ENCODE measurements at regions not wholly inside any gene's neighbourhood (a gene's known extent, or its start where the extent isn't known, plus 50 kb on each side); places are given as distances from the start of the nearest gene placed in this dataset.
"Not testable (repeated sequence)": the region's sequence is repeated elsewhere in the genome, so short reads cannot be mapped to it uniquely, and the experiment has no call there.

DNA sequence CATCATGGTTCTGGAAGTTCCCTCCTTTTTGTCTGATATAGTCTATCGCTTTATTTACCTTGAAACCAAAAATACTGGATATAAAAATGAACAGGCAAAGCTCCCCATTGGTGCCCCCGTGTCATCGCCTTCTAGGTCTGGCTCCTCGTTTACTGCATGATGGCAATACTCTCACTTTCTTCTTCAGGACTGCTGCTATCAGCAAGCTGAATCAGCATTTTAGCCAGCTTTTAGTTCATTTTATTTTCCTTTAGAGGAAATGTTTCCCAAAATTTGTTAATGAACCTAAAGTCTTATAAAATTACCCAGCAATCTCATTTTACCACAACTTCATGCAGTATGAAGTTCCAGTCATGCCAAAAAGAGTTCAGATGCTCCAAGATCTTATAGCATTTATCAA, 80.5 kb downstream of the ZIC3 start:
- intact Hi-C loops (cut with micrococcal nuclease) = no loop called here

DNA sequence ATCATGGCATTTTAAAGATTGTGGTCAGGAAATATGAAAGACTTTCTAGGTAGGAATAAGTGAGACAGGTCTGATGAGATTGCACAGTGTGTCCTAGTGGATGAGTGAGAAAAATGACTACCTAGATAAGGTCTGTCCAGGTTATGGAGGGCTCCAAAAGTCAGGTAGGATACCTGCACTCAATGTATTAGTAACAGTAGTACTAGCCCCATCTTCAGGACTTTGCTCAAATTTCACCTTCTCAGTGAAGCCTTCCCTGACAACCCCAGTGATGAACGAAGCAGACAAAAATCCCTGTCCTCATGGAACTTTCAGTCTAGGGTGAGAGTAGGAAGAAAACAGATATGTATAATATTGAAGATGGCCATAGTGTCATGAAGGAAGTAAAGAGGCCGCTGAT, 85.7 kb downstream of the ZIC3 start:
- intact Hi-C loops (cut with micrococcal nuclease) = no loop called here

DNA sequence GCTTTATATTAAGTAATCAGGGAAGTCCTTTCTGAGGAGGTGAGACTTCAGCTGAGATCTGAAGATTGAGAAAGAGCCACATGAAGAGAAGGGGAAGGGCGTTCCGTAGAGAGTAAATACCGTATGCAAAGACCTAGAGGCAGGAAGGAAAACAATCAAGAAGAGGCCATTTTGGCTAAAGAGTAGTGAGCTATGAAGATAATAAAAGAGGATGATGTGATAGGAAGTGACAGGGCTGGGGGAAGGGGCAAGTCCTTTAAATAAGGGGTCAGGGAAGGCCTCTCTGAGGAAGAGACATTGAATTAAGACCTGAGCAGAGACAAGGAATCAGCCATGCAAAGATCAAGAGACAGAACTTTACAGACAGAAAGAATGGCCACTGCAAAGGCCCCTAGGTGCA, 86.2 kb downstream of the ZIC3 start:
- intact Hi-C loops (cut with micrococcal nuclease) = no loop called here

DNA sequence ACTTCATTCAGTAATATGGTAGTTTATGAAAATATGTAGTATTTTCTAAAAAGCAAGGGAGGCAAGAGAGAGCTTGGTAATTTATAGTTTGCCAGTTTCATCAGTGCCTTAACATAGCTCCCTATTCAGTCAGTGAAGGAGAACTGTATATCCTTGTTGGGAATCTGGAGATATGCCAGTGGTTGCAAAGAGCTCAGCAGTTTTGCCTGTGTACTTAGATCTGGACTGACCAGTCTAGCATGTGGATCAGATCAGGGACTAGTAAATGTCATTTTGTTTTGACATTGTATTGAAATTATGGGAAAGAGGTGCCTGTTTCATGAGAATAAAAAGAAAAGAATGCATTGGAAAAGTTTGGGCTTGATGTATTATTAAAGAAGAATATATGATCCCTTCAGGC, 88.6 kb downstream of the ZIC3 start:
- intact Hi-C loops (cut with micrococcal nuclease) = no loop called here

DNA sequence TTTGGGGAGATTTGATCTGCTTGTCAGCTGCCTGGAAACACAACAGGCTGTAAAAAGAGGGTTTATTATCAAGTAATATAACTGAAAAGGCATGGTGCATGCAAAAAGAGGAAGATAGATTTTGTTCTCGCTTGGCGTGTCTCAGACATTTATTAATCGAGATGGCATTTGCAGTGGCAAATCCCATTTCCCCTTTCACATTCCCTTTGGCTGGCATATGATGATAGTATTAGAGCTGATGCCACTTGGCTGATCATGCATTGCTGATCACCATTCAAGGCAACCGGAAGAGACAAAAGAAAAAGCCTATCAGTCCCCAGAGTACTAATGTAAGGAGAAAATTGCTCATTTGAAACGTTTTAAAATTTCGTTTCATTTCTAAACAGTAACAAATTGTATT, 101.8 kb downstream of the ZIC3 start:
- intact Hi-C loops (cut with micrococcal nuclease) = no loop called here

DNA sequence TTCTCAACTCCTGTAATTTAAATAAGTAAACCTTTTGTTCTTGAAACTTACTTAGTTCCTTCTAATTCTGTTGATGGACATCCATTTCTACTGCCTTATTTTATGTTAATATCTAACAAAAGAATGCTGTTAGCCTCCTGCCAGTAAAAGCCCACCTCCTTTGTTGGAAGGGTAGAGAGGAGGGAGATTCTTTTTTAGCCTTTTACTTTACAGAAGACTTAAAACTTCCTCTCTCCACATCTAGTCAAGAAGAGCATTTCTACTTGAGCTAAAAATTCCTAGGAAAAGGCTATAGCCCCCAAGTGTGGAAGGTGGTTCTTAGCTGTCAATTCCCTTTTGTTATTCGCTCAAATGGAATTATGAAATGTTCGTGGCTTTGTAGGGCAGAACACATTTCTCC, 118.7 kb downstream of the ZIC3 start:
- intact Hi-C loops (cut with micrococcal nuclease) = no loop called here

DNA sequence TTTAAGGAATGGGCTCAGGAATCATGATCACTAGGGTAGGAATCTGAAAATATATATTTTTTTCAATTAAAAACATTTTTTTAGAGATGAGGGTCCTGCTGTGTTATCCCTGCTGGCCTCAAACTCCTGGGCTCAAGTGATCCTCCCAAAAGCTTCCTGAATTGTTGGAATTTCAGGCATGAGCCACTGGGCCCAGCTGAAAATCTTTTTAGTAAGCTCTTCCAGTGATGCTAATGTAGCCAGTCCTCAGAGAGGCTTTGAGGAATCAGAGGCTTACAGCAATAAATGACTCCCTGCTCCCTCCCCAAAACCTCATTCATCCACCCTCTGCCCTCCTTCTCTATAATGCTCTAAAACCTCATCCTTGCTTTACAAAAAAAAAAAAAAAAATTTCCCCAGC, 129.5 kb downstream of the ZIC3 start:
- intact Hi-C loops (cut with micrococcal nuclease) = no loop called here

DNA sequence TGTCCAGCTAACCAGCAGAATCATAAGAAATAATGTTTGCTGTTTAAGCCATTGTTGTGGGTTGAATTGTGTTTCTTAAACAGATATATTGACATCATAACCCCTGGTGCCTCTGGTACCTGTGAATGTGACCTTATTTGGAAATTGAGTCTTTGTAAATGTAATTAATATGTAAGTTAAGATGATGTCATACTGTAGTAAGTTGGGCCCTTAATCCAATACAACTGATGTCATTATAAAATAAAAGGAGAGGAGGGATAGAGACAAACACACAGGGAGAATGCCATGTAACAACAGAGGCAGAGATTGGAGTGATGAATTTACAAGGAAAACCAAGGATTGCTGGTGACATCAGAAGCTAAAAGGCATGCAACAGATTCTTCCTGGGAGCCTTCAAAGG, 141.4 kb downstream of the ZIC3 start:
- intact Hi-C loops (cut with micrococcal nuclease) = no loop called here

DNA sequence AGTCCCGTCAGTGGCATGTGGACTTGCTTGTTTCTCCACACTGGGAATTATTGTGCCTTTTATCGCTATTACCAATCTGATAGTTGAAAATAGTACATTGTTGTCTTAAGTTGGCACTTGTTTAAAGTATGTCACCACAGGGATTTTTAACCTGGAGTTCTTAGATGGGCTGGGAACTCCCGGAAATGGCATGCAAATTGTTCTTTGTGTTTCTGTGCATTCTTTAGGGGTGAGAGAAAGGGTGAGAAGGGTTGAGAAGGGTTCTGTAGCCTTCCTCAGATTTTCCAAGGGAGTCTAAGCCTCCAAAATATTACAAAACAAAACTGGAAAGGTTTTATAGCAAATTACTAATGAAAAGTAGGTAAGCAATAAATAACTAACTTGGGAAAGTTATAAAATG, 176.9 kb downstream of the ZIC3 start:
- intact Hi-C loops (cut with micrococcal nuclease) = no loop called here

DNA sequence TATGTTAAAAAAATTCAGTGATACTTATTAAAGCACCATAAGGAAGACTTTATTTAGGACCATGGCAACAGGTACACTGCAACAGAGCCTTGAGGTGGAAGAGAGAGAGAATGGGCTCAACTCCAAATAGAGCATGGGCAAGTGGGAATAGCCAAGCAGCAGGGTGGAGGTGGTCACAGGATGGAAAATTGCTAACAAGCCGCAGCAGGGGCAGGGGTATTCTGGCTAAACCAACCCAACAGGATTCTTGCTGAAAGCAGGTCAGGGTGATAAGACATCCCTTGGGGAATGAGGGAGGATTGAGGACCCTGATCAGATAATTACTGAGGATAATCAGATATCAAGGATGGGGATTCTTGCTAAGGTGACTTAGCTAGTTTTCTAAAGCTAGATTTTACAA, 177.5 kb downstream of the ZIC3 start:
- intact Hi-C loops (cut with micrococcal nuclease) = no loop called here

DNA sequence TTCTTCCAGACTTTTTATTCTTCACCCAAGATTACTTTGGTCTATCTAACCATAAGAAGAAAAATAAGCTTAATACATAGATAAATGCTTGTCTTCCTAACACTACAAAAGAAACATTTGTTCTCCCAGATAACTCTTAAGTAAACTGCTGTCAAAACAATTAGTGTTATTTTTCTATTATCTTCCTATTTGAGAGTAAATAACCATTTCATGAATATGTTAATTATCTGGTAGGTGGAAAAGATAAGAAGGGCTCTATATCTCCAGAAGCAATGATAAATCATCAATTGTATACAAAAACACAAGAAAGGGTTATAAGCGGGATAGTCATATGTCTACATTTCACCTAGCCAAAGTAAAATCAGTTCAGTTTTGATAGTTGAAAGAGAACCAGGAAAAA, 180.4 kb downstream of the ZIC3 start:
- intact Hi-C loops (cut with micrococcal nuclease) = no loop called here

DNA sequence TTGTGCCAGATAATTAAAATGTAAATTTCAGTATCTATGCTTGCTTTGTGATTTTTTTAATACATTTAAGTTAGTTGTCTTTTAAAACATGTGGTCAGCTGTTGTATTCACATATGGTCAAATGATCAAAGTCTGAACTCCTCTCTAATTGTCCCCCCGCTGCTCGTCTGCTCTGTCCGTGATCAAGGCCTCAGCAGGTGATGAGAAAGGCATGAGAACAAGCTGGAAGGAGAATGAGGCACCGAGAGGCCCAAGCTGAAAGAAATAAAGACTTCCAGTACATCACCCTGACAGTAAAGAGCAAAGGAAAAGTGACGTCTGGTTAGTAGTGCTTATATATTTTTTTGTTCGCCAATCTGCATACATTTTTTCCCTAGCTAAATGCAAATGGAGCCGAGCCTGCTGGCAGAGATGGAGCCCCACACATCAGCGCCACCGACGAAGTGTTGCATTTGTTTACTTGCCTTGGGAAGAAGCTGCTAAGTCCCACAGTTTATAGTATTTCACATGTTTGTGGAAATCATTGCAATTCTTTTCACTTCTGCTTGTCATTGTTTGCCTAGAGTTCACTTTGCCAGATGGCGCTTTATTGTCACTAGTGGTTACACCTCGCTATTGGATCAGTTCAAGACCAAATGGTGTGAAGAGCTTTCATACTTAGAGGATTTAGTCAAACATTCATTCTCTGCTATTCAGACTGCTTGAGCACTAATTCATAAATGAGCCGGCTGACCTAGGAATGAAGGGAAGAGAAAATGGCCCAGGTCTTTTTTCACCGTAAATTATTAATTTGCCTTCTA, 181.5 kb downstream of the ZIC3 start:
- intact Hi-C loops (cut with micrococcal nuclease) = no loop called here

DNA sequence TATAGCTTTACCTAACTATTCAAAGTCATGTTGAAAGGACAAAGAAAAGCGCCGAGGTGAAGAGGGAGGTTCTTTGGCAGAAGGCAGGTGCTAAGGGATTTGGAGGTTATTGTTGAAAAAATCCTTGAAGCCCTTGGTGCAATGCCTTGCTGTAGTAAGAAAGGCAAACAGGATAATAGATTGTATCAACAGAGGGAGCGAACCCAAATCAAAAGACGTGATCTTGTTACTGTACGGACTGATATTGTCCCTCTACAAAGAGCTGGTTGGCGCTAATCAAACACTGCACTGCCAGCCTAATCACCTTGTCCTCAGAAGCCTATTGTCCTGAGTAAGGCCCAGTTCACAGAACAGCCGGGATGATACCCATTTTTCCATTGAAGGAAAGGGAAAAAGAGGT, 182.9 kb downstream of the ZIC3 start:
- intact Hi-C loops (cut with micrococcal nuclease) = no loop called here

DNA sequence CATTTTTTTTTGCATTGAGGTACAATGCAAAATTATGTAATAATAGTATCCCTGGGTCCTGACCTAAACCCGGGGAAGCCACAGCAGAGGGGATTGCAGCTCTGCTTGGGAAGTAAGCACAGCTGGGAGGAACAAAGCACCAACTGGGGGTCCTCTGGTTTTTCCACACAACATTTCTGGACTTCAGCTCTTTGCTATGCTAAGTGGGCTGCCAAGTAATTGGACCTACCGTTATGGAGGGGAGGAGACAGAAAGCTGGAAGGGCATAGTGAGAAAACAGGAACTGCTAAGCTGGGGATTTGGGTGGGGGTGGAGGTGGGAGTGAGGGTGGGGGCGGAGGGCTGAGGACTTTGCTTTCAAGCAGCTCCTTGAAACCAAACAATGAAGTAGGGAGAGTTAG, 183.3 kb downstream of the ZIC3 start:
- intact Hi-C loops (cut with micrococcal nuclease) = no loop called here

DNA sequence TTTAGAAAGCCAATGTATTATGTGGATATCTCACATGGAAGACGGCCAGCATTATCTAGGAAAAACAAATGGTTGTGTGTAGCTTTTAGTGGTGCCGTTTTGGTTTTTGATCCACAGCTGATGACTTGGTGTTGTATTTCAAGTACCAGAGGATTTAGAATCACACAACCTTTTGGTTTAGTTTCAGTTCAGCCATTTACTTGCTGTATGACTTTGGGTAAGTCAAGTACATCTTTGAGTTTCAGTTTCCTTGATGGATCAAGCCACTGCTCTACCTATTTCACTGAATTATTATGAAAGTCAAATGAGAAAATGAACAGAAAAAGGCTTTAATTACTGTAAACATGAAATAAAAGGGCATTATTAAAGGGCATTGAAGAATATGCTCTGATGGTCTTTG, 205.6 kb downstream of the ZIC3 start:
- intact Hi-C loops (cut with micrococcal nuclease) = no loop called here

DNA sequence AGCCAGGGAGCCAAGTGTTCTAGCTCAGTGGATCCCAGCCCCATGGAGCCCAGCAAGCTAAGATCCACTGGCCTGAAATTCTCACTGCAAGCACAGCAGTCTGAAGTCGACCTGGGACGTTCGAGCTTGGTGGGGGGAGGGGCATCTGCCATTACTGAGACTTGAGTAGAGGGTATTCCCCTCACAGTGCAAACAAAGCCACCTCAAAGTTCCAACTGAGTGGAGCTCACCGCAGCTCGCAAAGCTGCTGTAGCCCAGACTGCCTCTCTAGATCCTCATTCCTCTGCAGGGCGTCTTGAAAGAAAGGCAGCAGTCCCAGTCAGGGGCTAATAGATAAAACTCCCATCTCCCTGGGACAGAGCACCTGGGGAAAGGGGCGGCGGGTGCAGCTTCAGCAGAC, 226.3 kb downstream of the ZIC3 start:
- intact Hi-C loops (cut with micrococcal nuclease) = no loop called here

DNA sequence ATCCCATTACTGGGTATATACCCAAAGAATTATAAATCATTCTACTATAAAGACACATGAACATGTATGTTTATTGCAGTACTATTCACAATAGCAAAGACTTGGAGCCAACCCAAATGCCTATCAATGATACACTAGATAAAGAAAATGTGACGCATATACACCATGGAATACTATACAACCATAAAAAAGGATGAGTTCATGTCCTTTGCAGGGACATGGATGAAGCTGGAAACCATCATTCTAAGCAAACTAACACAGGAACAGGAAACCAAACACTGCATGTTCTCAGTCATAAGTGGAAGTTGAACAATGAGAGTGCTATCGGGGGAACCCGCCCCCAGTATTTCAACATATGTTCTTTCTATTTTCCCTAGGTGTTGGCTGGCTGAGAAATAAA, 232.0 kb downstream of the ZIC3 start:
- intact Hi-C loops (cut with micrococcal nuclease) = not testable (repeated sequence)

DNA sequence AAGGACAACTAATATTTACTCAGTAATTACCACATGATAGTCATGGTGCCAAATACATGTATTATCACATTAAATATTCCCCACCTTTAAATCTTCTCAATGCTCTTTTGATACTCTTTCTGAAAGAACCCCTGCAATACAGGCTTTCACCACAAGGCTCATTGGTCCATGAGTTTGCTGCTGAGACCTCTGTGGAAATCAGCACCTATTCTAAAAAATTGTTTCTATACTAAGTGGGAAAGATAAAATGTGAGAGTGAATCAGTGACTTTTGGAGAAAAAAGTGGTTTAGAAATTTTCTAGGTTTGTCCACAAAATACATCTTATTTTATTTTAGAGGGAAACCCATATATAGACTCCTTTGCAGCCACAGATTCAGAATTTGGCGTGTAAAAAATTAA, 257.3 kb downstream of the ZIC3 start:
- intact Hi-C loops (cut with micrococcal nuclease) = no loop called here

DNA sequence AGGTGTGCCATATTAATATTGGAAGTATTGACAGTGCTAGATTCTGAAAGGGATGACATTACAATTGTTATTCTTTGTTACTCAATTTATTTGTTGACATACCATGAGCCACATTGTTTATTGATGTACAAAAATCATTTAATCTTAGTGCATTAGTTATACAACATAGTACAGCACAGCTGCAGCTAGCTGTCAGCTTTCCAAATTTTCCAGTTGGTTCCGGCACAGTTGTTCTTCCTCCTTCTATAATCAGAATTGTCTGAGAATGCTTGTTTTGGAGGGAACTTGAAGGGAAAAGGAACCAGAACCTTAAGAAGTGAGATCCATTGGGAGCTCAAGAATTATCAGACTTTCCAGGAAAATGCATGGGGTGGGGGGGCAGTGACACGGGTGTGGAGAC, 281.4 kb downstream of the ZIC3 start:
- intact Hi-C loops (cut with micrococcal nuclease) = no loop called here

DNA sequence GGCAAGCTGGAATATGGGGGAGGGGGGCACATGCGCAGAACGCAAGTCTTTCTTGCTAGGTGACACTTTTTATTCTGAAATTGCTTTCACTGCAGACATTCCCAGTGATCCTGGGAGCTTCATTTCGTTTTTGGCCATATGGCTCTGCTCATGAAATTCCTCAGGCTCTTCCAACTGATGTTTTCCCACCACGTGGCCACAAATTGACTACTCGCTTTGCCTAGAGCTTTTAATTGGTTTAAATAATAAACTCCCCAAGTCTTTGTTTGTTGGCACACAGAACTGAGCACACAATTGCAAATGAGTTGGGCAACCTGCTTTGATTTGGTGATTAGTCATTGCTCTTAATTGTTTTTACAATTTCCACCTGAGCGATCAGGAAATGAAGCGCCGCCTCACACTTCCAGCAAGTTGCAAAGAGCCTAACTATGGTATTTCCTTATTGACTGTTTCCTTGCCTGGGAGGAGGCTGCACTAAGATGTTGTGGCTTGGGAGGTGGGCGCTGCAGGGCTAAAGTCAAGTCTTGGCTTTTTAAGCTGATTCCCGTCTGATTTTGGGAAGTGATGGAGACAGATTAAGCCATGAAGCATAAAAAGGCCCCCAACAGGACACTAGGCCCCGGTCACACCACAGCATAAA, 282.5 kb downstream of the ZIC3 start:
- intact Hi-C loops (cut with micrococcal nuclease) = no loop called here

DNA sequence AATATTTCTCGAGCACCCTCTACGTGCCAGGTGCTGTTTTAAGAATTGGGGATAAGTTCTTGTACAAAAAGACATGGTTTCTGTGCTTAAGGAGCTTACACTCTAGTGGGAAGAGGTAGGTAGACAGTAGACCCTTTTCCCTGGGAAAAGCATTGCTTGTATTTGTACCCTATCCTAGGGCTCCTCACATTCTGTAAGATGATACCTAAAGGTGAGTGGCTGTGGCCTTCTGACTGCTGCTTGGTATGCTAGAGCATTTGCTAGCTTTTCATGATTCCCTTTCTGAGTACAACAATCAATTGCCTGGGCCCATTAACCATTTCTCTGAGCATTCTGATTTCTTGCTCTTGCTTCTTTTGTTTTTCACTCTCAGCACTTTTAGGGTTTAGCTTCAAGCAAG, 286.6 kb downstream of the ZIC3 start:
- intact Hi-C loops (cut with micrococcal nuclease) = no loop called here

DNA sequence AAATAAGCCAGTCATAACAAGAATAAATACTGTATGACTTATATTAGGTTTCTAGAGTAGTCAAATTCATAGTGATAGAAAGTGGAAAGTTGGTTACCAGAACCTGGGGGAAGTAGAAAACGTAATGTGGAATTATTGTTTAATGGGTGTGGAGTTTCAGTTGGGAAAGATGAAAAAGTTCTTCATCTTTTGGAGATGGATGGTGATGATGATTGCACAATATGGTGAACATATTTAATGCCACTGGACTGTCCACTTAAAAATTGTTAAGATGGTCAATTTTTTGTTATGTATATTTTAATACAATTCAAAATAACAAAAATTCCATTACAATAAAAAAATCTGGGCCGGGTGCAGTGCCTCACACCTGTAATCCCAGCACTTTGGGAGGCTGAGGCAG, 289.6 kb downstream of the ZIC3 start:
- intact Hi-C loops (cut with micrococcal nuclease) = no loop called here

DNA sequence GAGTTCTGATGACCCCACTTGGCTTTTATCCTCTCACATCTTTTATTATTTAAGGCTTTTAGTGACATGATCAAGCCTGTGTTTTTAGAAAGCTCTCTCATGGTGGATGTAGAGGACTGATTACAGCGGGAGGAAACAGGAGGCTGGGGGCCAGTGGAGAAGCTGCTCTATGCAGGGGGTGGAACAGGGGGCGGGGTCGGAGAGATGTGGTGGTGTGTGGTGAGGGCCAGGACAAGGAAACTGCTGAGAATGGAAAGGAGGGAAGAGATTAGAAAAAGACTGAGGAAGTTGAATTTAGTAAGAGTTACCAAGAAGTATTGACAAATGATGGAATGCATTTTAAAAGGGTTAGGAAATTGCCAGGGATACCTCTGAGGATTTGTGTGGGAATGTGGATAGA, 292.2 kb downstream of the ZIC3 start:
- intact Hi-C loops (cut with micrococcal nuclease) = no loop called here
